ENCODE measurements at regions not wholly inside any gene's neighbourhood (a gene's known extent, or its start where the extent isn't known, plus 50 kb on each side); places are given as distances from the start of the nearest gene placed in this dataset.

GRCh38 chr3:176820764-176821163 lies 376.5 kb downstream of the TBL1XR1 start (continued):
- TF ChIP-seq, protein P1, sequence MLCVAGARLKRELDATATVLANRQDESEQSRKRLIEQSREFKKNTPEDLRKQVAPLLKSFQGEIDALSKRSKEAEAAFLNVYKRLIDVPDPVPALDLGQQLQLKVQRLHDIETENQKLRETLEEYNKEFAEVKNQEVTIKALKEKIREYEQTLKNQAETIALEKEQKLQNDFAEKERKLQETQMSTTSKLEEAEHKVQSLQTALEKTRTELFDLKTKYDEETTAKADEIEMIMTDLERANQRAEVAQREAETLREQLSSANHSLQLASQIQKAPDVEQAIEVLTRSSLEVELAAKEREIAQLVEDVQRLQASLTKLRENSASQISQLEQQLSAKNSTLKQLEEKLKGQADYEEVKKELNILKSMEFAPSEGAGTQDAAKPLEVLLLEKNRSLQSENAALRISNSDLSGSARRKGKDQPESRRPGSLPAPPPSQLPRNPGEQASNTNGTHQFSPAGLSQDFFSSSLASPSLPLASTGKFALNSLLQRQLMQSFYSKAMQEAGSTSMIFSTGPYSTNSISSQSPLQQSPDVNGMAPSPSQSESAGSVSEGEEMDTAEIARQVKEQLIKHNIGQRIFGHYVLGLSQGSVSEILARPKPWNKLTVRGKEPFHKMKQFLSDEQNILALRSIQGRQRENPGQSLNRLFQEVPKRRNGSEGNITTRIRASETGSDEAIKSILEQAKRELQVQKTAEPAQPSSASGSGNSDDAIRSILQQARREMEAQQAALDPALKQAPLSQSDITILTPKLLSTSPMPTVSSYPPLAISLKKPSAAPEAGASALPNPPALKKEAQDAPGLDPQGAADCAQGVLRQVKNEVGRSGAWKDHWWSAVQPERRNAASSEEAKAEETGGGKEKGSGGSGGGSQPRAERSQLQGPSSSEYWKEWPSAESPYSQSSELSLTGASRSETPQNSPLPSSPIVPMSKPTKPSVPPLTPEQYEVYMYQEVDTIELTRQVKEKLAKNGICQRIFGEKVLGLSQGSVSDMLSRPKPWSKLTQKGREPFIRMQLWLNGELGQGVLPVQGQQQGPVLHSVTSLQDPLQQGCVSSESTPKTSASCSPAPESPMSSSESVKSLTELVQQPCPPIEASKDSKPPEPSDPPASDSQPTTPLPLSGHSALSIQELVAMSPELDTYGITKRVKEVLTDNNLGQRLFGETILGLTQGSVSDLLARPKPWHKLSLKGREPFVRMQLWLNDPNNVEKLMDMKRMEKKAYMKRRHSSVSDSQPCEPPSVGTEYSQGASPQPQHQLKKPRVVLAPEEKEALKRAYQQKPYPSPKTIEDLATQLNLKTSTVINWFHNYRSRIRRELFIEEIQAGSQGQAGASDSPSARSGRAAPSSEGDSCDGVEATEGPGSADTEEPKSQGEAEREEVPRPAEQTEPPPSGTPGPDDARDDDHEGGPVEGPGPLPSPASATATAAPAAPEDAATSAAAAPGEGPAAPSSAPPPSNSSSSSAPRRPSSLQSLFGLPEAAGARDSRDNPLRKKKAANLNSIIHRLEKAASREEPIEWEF (CRISPR knock-in tag; IDR thresholded peaks at IDR 0.05) = no peak

DNA sequence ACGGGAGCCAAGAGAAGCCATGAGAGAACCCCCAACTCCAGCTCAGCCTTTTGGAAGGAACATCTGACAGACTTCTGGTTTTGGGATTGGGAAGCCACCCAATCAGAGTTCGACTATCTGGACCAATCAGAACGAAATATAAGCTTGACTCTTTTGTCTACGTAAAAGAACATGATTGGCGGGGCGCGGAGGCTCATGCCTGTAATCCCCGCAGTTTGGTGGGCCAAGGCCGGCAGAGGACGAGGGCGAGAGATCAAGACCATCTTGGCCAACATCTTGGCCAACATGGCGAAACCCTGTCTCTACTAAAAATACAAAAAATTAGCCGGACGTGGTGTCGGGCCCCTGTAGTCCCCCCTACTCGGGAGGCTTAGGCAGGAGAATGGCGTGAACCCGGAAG lies 380.3 kb downstream of the TBL1XR1 start:
- BruUV-seq (replicated peaks) = no TSS peak
- Histone ChIP-seq H3K27ac (ENCODE audit: extremely low read depth, low read depth, low read length) (no peak overlapping the region), H3K9ac (ENCODE audit: insufficient read depth in 1 of 2, low read depth in 2 of 2, low read length in 2 of 2) (no peak overlapping the region), H3K9me3 (replicated peaks; ENCODE audit: control insufficient read depth, insufficient read depth, low read depth, low read length) (no peaks in the 10 kb centered on the region; the same call in 1 of the 2 replicates), H3K27me3 (ENCODE audit: control insufficient read depth in 2 of 2, insufficient read depth in 2 of 2, low read length in 2 of 2) (no peaks in the 10 kb centered on the region), H4K20me1 (replicated peaks; ENCODE audit: control insufficient read depth, insufficient read depth, low read length) (no peaks in the 10 kb centered on the region), H3K36me3 (ENCODE audit: control insufficient read depth, insufficient read depth, low read length) (no peaks in the 10 kb centered on the region), H3K9me1 (ENCODE audit: control insufficient read depth, insufficient read depth, low read length) (no peaks in the 10 kb centered on the region), H3K4me3 (no peak overlapping the region), H3K79me2 (ENCODE audit: control insufficient read depth, insufficient read depth, low read length) (no peaks in the 10 kb centered on the region), H2AFZ (ENCODE audit: low read depth, low read length) (no peak overlapping the region), H3K4me2 (ENCODE audit: insufficient read depth, low read length) (no peak overlapping the region), H3K4me1 (replicated peaks in 1 of 2; ENCODE audit: control insufficient read depth in 2 of 2, insufficient read depth in 2 of 2, low read length in 2 of 2) (no peaks in the 10 kb centered on the region)
- ChIA-PET POLR2A (no interaction called here), CTCF (ENCODE audit: low intra/inter-chr PET ratio) (no interaction called here)
- in situ Hi-C loops (cut with MboI) = no loop called here
- 20% methylated on average over 18 of the region's 18 CpGs for WGBS (ENCODE audit: insufficient coverage, low coverage, missing lambda C conversion rate)
- DNase-seq (ENCODE audit: extremely low read depth in 1 of 4, low spot score in 3 of 4) = no peak
- FAIRE-seq = no peak
- intact Hi-C loops (cut with micrococcal nuclease) = loop anchor here (5.0 kb wide), 1 partner anchor 120 kb away; no protein-coding TSS in a partner anchor
- ATAC-seq = no peak
- TF ChIP-seq HEY1 (CRISPR knock-in tag; IDR thresholded peaks at IDR 0.05; ENCODE audit: borderline replicate concordance) = no peak
- TF ChIP-seq POLR2H (tag; IDR thresholded peaks at IDR 0.05; ENCODE audit: low read depth) = no peak
- TF ChIP-seq SMAD4 (CRISPR knock-in tag; conservative IDR thresholded peaks at IDR 0.05) = no peak
- no peak for TF ChIP-seq KDM1A (IDR thresholded peaks at IDR 0.05)
- no peak for TF ChIP-seq GABPB1 (CRISPR knock-in tag; IDR thresholded peaks at IDR 0.05)
- no peak for TF ChIP-seq RFX5 (IDR thresholded peaks at IDR 0.05; ENCODE audit: low read depth, low read length)
- TF ChIP-seq, protein P2, sequence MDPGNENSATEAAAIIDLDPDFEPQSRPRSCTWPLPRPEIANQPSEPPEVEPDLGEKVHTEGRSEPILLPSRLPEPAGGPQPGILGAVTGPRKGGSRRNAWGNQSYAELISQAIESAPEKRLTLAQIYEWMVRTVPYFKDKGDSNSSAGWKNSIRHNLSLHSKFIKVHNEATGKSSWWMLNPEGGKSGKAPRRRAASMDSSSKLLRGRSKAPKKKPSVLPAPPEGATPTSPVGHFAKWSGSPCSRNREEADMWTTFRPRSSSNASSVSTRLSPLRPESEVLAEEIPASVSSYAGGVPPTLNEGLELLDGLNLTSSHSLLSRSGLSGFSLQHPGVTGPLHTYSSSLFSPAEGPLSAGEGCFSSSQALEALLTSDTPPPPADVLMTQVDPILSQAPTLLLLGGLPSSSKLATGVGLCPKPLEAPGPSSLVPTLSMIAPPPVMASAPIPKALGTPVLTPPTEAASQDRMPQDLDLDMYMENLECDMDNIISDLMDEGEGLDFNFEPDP (CRISPR knock-in tag; IDR thresholded peaks at IDR 0.05) = no peak
- TF ChIP-seq CC2D1A (IDR thresholded peaks at IDR 0.05) = no peak
- no peak for TF ChIP-seq PHF20 (IDR thresholded peaks at IDR 0.05; ENCODE audit: partially characterized antibody)
- TF ChIP-seq SRSF7 (optimal IDR thresholded peaks at IDR 0.05; ENCODE audit: low read depth, low read length) = no peak
- no peak for TF ChIP-seq FOXJ2 (tag; IDR thresholded peaks at IDR 0.05)
- no peak for TF ChIP-seq ZNF23 (CRISPR knock-in tag; IDR thresholded peaks at IDR 0.05)
- TF ChIP-seq ZNF76 (CRISPR knock-in tag; IDR thresholded peaks at IDR 0.05; ENCODE audit: borderline replicate concordance) = no peak
- TF ChIP-seq DPF2 (IDR thresholded peaks at IDR 0.05) = no peak
- TF ChIP-seq IRF2 (CRISPR knock-in tag; IDR thresholded peaks at IDR 0.05) = no peak
- no peak for TF ChIP-seq PURB (CRISPR knock-in tag; IDR thresholded peaks at IDR 0.05; ENCODE audit: low read depth)

Measured in K562 (cell line).